T47D (cell line): ENCODE measurements at regions not wholly inside any gene's neighbourhood (a gene's known extent, or its start where the extent isn't known, plus 50 kb on each side); places are given as distances from the start of the nearest gene placed in this dataset.

Source experiments
- DNase-seq, 2 experiments: peaks; one replicate each; pipeline versions ENCODE4 v3.0.0 to v3.0.0-alpha.2; 2011 to 2012; ENCODE audit warnings: low read depth in 1 of 2, low spot score in 1 of 2
- JUND ChIP-seq: IDR thresholded peaks from 2 replicates; pipeline ENCODE4 v1.6.1; 2012; ENCODE audit warnings: low read depth
- in situ Hi-C: cut with HindIII; loops from 2 replicates; pipeline ENCODE4 v1.10.0; 2016; ENCODE audit warnings: low sequenced_read_pairs, low pct_unique_long_range_greater_than_20kb

GRCh38 chr10:128804411-128804810 is 662.6 kb upstream of the MGMT start:
- no peak for TF ChIP-seq JUND
- DNase-seq, result no peak
- in situ Hi-C loops, result no loop called here

GRCh38 chr10:128808921-128809440 is 658.1 kb upstream of the MGMT start:
- in situ Hi-C loops, result no loop called here
- TF ChIP-seq JUND, result no peak
- DNase-seq, result no peak

GRCh38 chr10:128811511-128811910 is 655.5 kb upstream of the MGMT start:
- no peak for TF ChIP-seq JUND
- in situ Hi-C loops, result no loop called here
- DNase-seq, result no peak

- in situ Hi-C loops, result no loop called here
Observed at GRCh38 chr10:128812000-128812399, 655.0 kb upstream of the MGMT start.

GRCh38 chr10:128813574-128813973 is 653.5 kb upstream of the MGMT start:
- DNase-seq, result no peak
- TF ChIP-seq JUND, result no peak
- in situ Hi-C loops, result no loop called here

More at GRCh38 chr10:128812000-128812399, 655.0 kb upstream of the MGMT start:
- no peak for DNase-seq
- TF ChIP-seq JUND, result no peak

GRCh38 chr10:128814024-128814423 is 653.0 kb upstream of the MGMT start:
- DNase-seq, result no peak
- TF ChIP-seq JUND, result no peak
- in situ Hi-C loops, result no loop called here

- in situ Hi-C loops, result no loop called here
- DNase-seq, result no peak
- TF ChIP-seq JUND, result no peak
Observed at GRCh38 chr10:128814782-128815181, 652.3 kb upstream of the MGMT start.

- in situ Hi-C loops, result no loop called here
- no peak for TF ChIP-seq JUND
- no peak for DNase-seq
Observed at GRCh38 chr10:128816726-128817125, 650.3 kb upstream of the MGMT start.

- DNase-seq, result no peak
- TF ChIP-seq JUND, result no peak
- in situ Hi-C loops, result no loop called here
Observed at GRCh38 chr10:128817636-128818035, 649.4 kb upstream of the MGMT start.

GRCh38 chr10:128820663-128821062 is 646.4 kb upstream of the MGMT start:
- no peak for DNase-seq
- in situ Hi-C loops, result no loop called here
- no peak for TF ChIP-seq JUND

- TF ChIP-seq JUND, result no peak
- in situ Hi-C loops, result no loop called here
- no peak for DNase-seq
Observed at GRCh38 chr10:128823201-128823600, 643.8 kb upstream of the MGMT start.

GRCh38 chr10:128825626-128826025 is 641.4 kb upstream of the MGMT start:
- in situ Hi-C loops, result no loop called here
- no peak for DNase-seq
- TF ChIP-seq JUND, result no peak

- DNase-seq, result no peak
- TF ChIP-seq JUND, result no peak
- in situ Hi-C loops, result no loop called here
Observed at GRCh38 chr10:128833671-128834070, 633.4 kb upstream of the MGMT start.

GRCh38 chr10:128835361-128835760 is 631.7 kb upstream of the MGMT start:
- in situ Hi-C loops, result no loop called here
- DNase-seq, result no peak
- no peak for TF ChIP-seq JUND
